8988T (cell line): ENCODE measurements at regions not wholly inside any gene's neighbourhood (a gene's known extent, or its start where the extent isn't known, plus 50 kb on each side); places are given as distances from the start of the nearest gene placed in this dataset.
"Not testable (repeated sequence)": the region's sequence is repeated elsewhere in the genome, so short reads cannot be mapped to it uniquely, and the experiment has no call there.

Experiments used
- DNase-seq: peaks from one replicate; pipeline ENCODE4 v3.0.0; 2011

DNA sequence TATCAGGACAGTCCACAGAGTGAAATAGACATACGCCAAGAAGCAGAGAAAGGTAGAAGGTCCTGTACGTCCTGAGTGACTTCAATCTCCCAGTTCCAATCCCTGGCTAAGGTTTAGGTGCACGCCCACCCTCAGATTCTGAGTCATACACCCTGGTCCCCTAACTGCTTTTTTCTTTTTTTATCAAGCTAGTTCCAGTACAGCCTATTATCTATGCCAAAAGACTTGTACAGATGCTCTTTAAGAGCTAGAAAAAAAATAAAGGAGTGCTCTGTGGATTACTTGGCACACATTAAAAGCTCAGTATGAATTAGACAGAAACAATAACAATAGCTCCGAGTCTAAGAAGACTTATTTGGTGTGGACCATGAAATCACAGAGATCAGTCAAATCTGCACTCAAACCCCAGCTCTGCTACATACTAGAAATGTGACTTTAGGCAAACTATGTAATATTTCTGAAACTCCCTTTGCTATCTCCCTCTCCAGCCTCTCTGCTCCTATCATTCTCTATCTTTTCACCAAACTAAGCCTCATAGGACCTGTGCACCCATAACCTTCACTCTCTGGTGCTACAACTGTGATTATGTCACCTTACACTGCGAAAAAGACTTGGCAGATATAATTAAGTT, 168.8 kb upstream of the KCTD7 start:
- not testable (repeated sequence) for DNase-seq

- DNase-seq: no peak
Measured at GRCh38 chr7:66460921-66461361, 167.7 kb upstream of the KCTD7 start.

DNA sequence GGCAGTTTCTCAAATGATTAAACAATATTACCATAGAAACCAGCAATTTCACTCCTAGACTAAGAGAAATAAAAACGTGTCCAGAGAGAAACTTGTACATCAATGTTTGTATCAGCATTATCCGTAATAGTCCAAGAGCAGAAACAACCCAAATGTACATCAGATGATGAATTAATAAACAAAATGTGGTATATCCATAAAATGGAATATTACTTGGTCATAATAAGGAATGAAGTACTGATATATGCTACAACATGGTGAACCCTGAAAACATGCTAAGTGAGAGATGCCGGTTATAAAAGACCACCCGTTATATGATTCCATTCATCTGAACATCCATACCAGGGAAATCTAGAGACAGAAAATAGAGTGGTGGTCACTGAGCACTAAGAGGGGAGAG, 167.3 kb upstream of the KCTD7 start:
- DNase-seq: not testable (repeated sequence)

DNA sequence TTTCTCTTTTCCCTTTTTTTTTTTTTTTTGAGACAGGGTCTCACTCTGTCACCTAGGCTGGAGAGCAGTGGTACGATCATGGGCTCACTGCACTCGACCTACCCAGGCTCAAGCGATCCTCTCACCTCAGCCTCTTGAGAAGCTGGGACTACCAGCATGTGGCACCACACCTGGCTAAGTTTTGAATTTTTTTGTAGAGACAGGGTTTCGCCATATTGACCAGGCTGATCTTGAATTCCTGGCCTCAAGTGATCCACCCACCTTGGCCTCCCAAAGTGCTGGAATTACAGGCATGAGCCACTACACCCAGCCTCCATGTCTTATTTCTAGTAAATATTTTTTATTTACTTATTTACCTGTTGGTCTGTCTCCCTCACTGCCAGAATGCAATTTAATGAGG, 165.8 kb upstream of the KCTD7 start:
- DNase-seq: not testable (repeated sequence)

DNA sequence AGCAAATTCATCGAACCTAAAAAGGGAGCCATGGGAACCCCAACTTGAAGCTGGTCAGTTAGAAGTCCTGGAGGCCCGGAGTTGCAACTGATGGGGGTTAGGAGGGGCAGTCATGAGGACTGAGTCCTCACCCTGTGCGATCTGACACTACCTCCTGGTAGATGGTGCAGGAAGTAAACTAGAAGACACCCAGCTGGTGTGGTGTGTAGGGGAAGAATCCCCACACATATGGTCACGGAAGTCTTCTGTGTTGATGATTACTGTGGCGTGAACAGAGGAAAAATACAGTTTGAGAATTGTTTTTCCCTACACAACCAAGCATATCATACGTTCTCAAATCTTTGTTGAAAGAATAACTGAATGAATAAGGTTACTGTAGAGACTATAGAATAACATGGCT, 164.6 kb upstream of the KCTD7 start:
- no peak for DNase-seq

DNA sequence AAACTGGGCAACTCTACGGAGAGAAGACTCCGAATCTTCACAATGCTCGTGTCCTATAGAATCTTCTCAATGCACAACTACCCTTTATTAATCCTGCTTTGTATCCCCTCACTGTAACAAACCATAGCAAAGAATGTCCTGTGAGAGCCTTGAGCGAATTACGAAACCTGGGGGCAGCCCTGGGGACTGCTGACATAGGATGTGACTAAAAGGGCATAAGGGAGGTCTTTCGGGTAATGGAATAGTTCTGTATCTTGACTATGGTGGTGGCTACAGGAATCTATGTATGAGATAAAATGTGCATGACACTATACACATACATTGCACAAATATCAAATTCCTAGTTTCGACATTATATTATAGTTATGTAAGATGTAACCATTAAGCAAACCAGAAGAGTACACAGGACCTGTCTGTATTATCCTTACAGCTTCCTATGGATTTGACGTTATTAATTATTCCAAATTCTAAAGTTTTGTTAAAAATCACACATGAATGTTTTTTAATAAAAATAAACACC, 162.5 kb upstream of the KCTD7 start:
- DNase-seq: no peak

DNA sequence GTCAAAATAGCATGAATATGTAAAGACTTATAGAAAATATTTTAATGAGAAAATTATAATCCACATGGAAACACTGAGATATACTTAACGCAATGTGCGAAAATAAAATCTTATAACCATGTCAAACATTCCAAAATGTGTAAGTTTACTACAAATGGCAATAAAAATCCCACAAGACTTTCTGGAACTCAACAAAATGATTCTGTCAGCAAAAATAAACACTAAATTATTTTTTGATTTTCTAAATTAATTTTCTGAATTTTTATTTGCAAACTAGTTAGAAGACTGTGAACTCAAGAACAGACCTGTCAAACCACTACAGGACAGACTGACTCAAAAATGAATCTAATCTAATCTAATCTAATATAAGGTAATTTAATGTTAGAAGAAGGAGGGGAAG, 160.8 kb upstream of the KCTD7 start:
- DNase-seq: no peak

DNA sequence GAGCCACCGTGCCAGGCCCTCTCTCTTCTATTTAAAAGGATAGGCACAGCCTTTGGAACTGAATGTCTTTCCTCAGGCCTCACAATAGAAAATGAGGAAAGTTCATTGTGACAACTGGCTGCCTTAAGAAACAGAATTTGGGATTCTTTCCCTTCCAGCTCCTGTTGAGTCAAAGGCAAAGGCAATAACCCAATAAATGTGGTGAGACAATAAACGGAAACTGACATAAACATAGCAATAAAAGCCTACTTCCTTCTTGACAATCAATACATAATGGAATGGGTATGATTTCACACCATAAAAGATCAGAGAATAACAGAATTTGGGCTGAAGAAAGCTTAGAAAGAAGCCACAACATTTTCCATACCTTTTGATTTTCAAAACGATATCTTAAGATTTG, 155.6 kb upstream of the KCTD7 start:
- DNase-seq: not testable (repeated sequence)

DNA sequence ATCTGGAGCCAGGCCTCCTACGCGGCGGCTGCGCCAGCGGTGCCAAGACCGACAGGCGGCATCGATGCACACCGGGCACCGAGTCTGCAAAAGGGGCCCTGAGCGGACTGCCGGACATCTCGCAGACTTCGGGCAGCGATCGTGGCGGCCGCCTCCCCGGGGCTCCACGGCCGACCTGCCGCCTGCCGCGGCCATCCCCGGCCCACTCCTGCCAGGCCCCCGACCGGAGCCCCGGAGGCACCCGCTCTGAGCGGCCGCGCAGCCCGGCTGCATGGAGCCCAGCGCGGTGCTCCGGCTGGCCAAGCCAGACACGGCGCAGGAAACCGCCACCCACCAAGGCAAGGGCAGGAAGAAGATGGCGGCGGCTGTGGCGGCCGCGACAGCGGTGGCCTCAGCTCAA, 154.2 kb upstream of the KCTD7 start:
- no peak for DNase-seq

GRCh38 chr7:66476056-66476455, 152.6 kb upstream of the KCTD7 start:
- DNase-seq: not testable (repeated sequence)

- DNase-seq: not testable (repeated sequence)
Measured at GRCh38 chr7:66477822-66478397, 150.8 kb upstream of the KCTD7 start.

- not testable (repeated sequence) for DNase-seq
Measured at GRCh38 chr7:66481229-66481628, 147.5 kb upstream of the KCTD7 start.

DNA sequence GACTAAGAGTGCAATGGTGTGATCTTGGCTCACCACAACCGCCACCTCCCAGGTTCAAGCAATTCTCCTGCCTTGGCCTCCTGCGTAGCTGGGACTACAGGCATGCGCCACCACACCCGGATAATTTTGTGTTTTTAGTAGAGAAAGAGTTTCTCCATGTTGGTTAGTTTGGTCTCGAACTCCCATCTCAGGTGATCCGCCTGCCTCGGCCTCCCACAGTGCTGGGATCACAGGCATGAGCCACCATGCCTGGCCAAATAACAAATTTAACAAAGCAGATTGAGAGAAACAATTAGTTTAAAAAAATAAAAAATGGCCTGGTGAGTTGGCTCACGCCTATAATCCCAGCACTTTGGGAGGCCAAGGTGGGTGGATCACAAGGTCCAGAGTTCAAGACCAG, 139.6 kb upstream of the KCTD7 start:
- DNase-seq: not testable (repeated sequence)

DNA sequence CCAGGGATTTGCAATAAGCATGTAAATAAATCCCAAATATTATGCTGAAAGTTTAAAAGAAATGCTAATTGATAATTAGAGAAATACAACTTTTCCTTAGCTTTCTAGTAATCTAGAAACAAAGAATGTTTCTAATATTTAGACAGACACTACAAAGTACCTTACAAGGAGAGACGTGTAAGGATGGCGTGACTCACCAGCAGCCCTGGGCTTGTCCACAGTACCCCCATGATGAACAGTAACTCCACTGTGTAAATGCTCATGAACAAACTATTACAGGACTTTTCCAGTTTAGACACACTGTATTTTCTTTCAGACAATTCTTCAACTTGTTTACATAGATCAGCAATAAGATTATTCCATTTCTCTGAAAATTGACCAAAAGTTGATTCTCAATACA, 138.9 kb upstream of the KCTD7 start:
- not testable (repeated sequence) for DNase-seq

DNA sequence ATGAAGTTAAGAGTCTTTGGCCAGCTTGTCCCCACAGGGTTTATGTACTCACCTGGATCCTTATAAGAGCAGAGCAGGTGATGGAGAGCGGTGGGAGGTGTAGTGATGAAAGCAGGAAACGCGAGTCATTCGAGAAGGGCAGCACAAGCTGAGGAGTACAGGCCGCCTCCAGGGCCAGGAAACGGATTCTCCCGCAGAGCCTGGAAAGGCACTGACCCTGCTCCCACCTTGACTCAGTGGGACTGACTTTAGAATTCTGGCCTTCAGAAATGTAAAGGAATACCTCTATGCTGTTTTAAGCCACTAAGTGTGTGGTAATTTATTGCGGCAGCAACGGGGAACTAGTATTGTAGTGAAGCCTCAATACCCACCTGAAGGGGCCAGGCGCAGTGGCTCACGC, 137.7 kb upstream of the KCTD7 start:
- not testable (repeated sequence) for DNase-seq

GRCh38 chr7:66492405-66492804, 136.3 kb upstream of the KCTD7 start:
- not testable (repeated sequence) for DNase-seq

- peak; percentile 82 for DNase-seq
Measured at GRCh38 chr7:66493235-66494205, 135.2 kb upstream of the KCTD7 start.

DNA sequence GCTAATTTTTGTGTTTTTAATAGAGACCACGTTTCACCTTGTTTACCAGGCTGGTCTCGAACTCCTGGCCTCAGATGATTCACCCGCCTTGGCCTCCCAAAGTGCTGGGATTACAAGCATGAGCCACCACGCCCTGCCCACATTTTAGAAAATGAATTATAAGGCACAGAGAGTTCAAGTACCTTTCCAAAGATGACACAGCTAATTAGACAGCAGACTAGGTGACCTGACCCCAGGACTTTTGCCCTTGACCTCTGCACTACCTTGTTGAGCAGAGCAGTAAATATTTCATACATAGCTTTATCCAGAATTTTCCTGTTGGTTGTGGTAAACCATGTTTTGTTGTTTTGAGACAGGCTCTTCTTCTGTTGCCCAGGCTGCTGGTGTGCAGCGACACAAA, 131.3 kb upstream of the KCTD7 start:
- DNase-seq: no peak

DNA sequence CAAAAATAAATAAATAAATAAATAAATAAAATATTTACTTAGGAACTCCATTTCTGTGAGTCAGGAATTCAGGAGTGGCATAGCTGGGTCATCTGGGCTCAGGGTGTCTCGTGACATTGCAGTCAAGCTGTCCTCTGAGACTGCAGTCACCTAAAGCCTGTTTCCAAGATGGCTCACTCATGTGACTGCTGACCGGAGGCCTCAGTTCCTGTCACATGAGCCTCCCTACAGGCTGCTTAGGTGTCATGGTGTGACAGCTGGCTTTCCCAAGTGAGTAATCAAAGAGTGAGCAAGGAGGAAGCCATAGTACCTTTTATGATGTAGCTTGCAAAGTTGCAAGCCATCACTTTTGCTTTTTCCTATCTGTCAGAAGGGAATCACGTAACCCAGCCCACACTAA, 128.6 kb upstream of the KCTD7 start:
- DNase-seq: no peak

GRCh38 chr7:66502230-66503035, 126.2 kb upstream of the KCTD7 start:
- no peak for DNase-seq

DNA sequence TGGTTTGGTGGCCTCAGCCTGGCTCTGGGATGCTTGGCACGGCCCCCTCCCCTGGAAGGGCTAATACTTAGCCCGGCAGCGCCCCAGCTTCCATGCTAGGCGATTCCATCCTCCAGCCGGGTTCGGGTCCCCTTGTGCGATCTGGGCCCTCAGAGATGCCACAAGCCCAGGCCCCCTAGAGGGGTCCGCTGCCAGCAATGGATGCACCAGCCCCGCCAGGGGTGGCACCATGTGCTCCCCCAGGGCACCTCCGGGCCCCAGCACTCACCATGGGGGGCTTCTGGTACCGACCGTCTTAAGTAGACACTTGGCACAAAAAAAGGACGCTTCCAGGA, 125.7 kb upstream of the KCTD7 start:
- no peak for DNase-seq

- DNase-seq: no peak
Measured at GRCh38 chr7:66503551-66504031, 125.1 kb upstream of the KCTD7 start.

DNA sequence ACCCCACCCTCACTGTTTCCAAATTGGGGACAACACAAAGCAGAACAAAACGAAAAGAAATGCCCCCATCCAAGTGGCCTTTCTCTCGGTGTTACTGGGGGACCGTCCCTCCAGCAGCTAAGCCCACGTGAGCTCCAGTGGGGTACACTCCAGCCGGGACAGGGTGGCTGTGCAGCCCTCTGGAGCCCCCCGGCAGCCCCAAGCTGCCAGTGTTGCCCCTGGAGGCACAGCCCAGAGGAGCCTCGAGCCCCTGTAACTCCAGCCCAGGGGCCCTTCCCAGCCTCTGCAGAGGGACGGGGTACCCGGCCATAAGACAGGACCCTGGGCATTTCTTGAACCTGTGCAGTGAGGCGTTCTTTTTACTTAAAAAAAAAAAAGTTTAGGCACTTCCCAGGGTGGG, 124.5 kb upstream of the KCTD7 start:
- no peak for DNase-seq
